ENCODE measurements at regions not wholly inside any gene's neighbourhood (a gene's known extent, or its start where the extent isn't known, plus 50 kb on each side); places are given as distances from the start of the nearest gene placed in this dataset.

GRCh38 chr12:124446364-124446763, 121.0 kb downstream of the NCOR2 start:
- TF ChIP-seq CTCF (IDR thresholded peaks at IDR 0.05): no peak
- H3K27ac ChIP-seq: no peak overlapping the region
- DNase-seq (ENCODE audit: low spot score): no peak

GRCh38 chr12:124445826-124446225, 121.6 kb downstream of the NCOR2 start:
- no peak overlapping the region for H3K4me3 ChIP-seq
- no peak for DNase-seq (ENCODE audit: low spot score)
- no peak overlapping the region for H3K27ac ChIP-seq
- no peak for TF ChIP-seq CTCF (IDR thresholded peaks at IDR 0.05)

More at GRCh38 chr12:124446364-124446763, 121.0 kb downstream of the NCOR2 start:
- H3K4me3 ChIP-seq: no peak overlapping the region

DNA sequence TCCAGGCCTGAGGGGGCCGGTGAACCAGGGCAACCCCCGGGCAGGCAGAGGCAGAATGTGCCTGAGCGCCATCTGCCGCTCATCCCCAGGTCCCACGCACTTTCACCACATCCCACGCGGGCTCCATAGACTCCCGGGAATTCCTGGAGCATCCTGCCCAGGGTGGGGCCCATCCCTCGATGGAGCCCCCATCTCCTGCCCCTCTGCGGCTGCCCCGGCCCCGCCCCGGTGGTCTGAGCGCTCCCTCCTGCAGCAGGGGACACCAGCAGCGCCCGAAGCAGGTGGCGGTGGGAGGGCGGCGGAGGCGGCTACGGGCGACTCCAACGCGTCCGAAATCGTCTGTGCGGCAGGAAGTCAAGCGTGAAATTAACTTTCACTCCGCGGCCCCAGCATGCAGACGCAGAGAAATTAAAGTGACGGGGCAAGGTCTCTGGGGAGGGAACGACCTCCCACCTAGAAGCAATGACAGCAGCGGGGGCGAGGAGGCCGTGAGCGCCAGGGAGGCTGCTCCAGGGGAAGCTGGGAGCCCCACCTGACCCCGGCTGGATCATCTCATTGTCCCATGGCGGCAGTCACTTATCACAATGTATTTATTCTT, 122.2 kb downstream of the NCOR2 start:
- Histone ChIP-seq H3K27ac (no peak overlapping the region), H3K4me3 (no peak overlapping the region)
- no peak for TF ChIP-seq CTCF (IDR thresholded peaks at IDR 0.05)
- no peak for DNase-seq (ENCODE audit: low spot score)

DNA sequence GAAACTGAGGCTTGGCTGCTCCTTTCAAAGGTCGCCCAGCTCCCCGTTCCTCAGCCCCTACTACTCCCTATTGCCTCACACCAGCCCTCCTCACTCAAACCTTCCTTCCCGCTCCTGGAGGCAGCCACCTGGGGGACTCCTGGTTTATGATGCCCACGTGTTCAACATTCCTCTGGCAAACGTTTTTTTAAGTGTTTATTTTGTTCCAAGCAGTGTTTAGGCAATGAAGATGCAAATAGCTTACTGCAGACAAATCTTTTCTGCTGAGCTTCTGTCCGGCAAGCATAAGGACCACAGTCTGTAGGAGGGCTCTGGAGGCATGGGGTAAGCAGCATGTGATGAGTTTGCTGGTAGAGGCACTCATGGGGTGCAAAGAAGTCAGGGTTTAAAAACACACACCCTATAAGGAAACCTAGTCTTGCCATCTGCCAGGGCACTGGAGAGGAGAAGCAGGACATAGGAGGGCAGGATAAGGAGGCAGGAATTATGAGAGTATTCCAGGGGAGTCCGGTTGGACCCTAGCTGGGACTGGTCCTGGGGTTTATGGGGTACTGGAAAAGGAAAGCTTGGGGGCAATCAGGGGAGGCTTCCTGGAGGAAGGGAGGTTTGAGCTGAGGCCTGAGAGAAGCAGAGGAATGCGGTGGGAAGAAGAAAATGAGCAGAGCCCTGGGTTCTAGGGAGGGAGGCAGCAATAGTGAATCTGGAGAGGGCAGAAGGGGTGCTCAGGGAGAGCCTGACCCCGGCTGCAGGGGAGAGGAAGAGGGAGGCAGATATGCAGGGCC, 123.3 kb downstream of the NCOR2 start:
- DNase-seq (ENCODE audit: low spot score): no peak
- no peak overlapping the region for H3K27ac ChIP-seq
- no peak for TF ChIP-seq CTCF (IDR thresholded peaks at IDR 0.05)

DNA sequence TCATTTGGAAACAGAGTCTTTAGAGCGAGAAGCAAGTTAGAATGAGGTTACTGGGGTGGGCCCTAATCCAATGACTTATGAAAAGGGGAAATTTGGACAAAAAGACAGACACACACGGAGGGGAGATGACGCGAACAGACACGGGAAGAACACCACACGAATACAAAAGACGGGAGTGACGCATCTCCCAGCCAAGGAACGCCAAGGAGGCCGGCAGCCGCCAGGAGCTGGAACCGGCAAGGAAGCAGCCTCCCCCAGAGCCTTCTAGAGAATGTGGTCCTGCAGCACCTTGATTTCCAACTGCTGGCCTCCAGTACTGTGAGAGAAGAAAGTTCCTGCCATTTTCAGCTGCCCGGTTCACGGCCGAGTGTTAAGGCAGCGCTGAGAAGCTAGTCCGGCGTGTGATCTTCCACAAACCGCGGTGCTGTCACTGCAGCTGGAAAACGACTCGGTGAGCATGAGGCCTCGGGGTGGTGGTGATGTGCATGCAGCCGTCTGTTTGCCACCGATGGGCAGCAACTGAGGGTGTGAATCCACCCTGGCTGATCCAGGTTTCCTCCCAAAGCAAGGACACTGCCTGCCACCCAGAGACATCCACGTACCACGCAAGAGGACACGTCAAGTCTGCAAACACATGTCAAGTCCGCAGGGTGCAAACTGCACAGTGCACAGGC, 124.5 kb downstream of the NCOR2 start:
- no peak for DNase-seq (ENCODE audit: low spot score)
- H3K27ac ChIP-seq: peak overlapping the region in 1 of 2 donors; percentile 75
- no peak for TF ChIP-seq CTCF (IDR thresholded peaks at IDR 0.05)

More for the DNA sequence above, 123.3 kb downstream of the NCOR2 start:
- no peak overlapping the region for H3K4me3 ChIP-seq

DNA sequence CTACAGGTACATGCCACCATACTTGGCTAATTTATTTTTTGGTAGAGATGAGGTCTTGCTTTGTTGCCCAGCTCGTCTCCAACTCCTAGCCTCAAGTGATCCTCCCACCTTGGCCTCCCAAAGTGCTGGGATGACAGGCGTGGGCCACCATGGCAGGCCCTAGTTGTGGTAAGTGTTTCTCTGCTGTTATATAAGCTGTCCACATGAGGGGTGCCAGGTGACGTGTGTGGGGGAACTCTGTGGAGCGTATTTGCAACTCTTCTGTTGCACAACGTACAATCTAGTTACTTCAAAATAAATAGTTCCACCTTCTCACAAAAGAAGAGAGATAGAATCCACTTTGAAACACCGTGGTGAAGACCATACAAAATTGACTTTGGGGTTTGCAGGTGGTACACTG, 125.1 kb downstream of the NCOR2 start:
- no peak overlapping the region for H3K4me3 ChIP-seq
- H3K27ac ChIP-seq: peak overlapping the region; percentile 51 to 75
- DNase-seq (ENCODE audit: low spot score): no peak
- no peak for TF ChIP-seq CTCF (IDR thresholded peaks at IDR 0.05)

More for the DNA sequence above, 124.5 kb downstream of the NCOR2 start:
- H3K4me3 ChIP-seq: no peak overlapping the region

All from coronary artery (tissue), 2 donors.